ENCODE measurements at regions not wholly inside any gene's neighbourhood (a gene's known extent, or its start where the extent isn't known, plus 50 kb on each side); places are given as distances from the start of the nearest gene placed in this dataset.

GRCh38 chr9:31415164-31415563 is 969.3 kb upstream of the ACO1 start:
- H3K4ac ChIP-seq (replicated peaks; ENCODE audit: insufficient read length, low read depth, low read length): no peak overlapping the region
- H3K79me1 ChIP-seq (ENCODE audit: low read depth, low read length): no peaks in the 10 kb centered on the region
- H4K8ac ChIP-seq (ENCODE audit: extremely low read depth, insufficient read depth, low read length): no peak overlapping the region
- H3K36me3 ChIP-seq (ENCODE audit: control insufficient read depth in 2 of 4, insufficient read depth in 4 of 4, low read length in 3 of 4): no peaks in the 10 kb centered on the region
- H3K56ac ChIP-seq (replicated peaks; ENCODE audit: insufficient read length, low read depth, low read length): no peak overlapping the region
- H3K9me3 ChIP-seq (ENCODE audit: insufficient read depth in 2 of 2, low read depth in 1 of 2, low read length in 1 of 2): peaks cover 6 to 9% of the 10 kb centered on the region in 2 experiments; a peak in 2 of 4 replicates
- no peak overlapping the region for H2AK5ac ChIP-seq (ENCODE audit: low read depth, low read length)
- H4K20me1 ChIP-seq (replicated peaks in 1 of 2; ENCODE audit: control insufficient read depth in 1 of 2, insufficient read depth in 2 of 2, low read length in 2 of 2): no peaks in the 10 kb centered on the region
- no peak overlapping the region for H2BK20ac ChIP-seq (ENCODE audit: low read length)
- H2BK5ac ChIP-seq (ENCODE audit: low read depth, low read length): no peak overlapping the region
- H3K4me1 ChIP-seq (replicated peaks in 1 of 4; ENCODE audit: control insufficient read depth in 3 of 4, insufficient read depth in 4 of 4, low read length in 3 of 4): no peaks in the 10 kb centered on the region
- no peak overlapping the region for H3K14ac ChIP-seq (ENCODE audit: insufficient read length)
- FAIRE-seq: no peak
- no peaks in the 10 kb centered on the region for H3K79me2 ChIP-seq (ENCODE audit: control insufficient read depth in 1 of 2, insufficient read depth in 2 of 2, low read length in 2 of 2)
- H3K27ac ChIP-seq (ENCODE audit: low read depth, low read length): no peak overlapping the region
- no peak overlapping the region for H4K91ac ChIP-seq (replicated peaks; ENCODE audit: insufficient read length, low read length)
- no peaks in the 10 kb centered on the region for H3K27me3 ChIP-seq (replicated peaks in 1 of 4; ENCODE audit: control insufficient read depth in 3 of 4, extremely low read depth in 1 of 4, insufficient read depth in 3 of 4, low read length in 3 of 4)
- no peaks in the 10 kb centered on the region; the same call in 1 of the 2 replicates for H3K23me2 ChIP-seq (ENCODE audit: low read depth, low read length)
- no peak overlapping the region for H4K5ac ChIP-seq (ENCODE audit: insufficient read length, low read depth, low read length)
- H2AFZ ChIP-seq (ENCODE audit: low read length): no peak overlapping the region
- DNase-seq (ENCODE audit: low read depth in 1 of 2, low spot score in 2 of 2): no peak
- ChIA-PET POLR2A (ENCODE audit: partially characterized antibody) (no interaction called here), CTCF (ENCODE audit: partially characterized antibody) (no interaction called here)
- H3K23ac ChIP-seq (ENCODE audit: insufficient read length): no peak overlapping the region
- no peak overlapping the region for H3K9ac ChIP-seq (replicated peaks in 1 of 4; ENCODE audit: extremely low read depth in 1 of 4, low read depth in 3 of 4, low read length in 3 of 4)
- no peak overlapping the region for H3K4me3 ChIP-seq (ENCODE audit: extremely low read depth in 1 of 4, insufficient read depth in 2 of 4, low read depth in 3 of 4, low read length in 4 of 4)
- H2BK15ac ChIP-seq (ENCODE audit: low read length): no peak overlapping the region
- TF ChIP-seq CTBP2 (IDR thresholded peaks at IDR 0.05; ENCODE audit: borderline replicate concordance, insufficient read depth, insufficient read length, low read length) (no peak), PHF8 (conservative IDR thresholded peaks at IDR 0.05; ENCODE audit: low read depth, low read length) (no peak), CBX8 (IDR thresholded peaks at IDR 0.05; ENCODE audit: borderline replicate concordance, low read depth, low read length) (no peak), RAD21 (IDR thresholded peaks at IDR 0.05 in 1 of 2, conservative IDR thresholded peaks at IDR 0.05 in 1 of 2; ENCODE audit: low read depth in 2 of 2, low read length in 2 of 2) (no peak), TCF12 (IDR thresholded peaks at IDR 0.05; ENCODE audit: low read depth, low read length) (no peak), HDAC2 (IDR thresholded peaks at IDR 0.05; ENCODE audit: borderline replicate concordance in 1 of 2, low read depth in 2 of 2, low read length in 2 of 2) (no peak), KDM5A (IDR thresholded peaks at IDR 0.05; ENCODE audit: low read length) (no peak), EP300 (IDR thresholded peaks at IDR 0.05; ENCODE audit: borderline replicate concordance in 1 of 2, low read depth in 2 of 2, low read length in 2 of 2) (no peak), BRCA1 (IDR thresholded peaks at IDR 0.05; ENCODE audit: low read depth, low read length) (no peak), EZH2 (IDR thresholded peaks at IDR 0.05; ENCODE audit: low read depth, low read length, severe bottlenecking) (no peak), CHD2 (IDR thresholded peaks at IDR 0.05; ENCODE audit: low read length) (no peak), CREB1 (IDR thresholded peaks at IDR 0.05) (no peak)
- no peak overlapping the region for H2BK12ac ChIP-seq (ENCODE audit: low read depth, low read length)
- H3K18ac ChIP-seq (ENCODE audit: extremely low read depth, low read length): no peak overlapping the region
- no peak overlapping the region for H3K4me2 ChIP-seq (ENCODE audit: insufficient read depth in 1 of 2, low read depth in 2 of 2, low read length in 2 of 2)
- no peak overlapping the region for H2BK120ac ChIP-seq (replicated peaks; ENCODE audit: low read depth, low read length)
